Thoracic aorta (tissue), 2 donors: ENCODE measurements at regions not wholly inside any gene's neighbourhood (a gene's known extent, or its start where the extent isn't known, plus 50 kb on each side); places are given as distances from the start of the nearest gene placed in this dataset.

ENCODE experiments used
- ATAC-seq: fragments of 150-250 bp; one replicate; pipeline ENCODE4 v1.8.0; 2017; ENCODE audit warnings: low read depth; ENCODE audit not compliant: insufficient number of reproducible peaks, low FRiP score
- DNase-seq: peaks from one replicate; pipeline ENCODE4 v3.0.0-alpha.2; 2020; ENCODE audit warnings: low spot score
- H3K27ac ChIP-seq, 2 donors: fragments of 200-600 bp; sonication (generic); 1 replicate in 1 of 2; 2 replicates in 1 of 2; pipeline ENCODE4 v1.5.1; 2016; ENCODE audit warnings: mild to moderate bottlenecking in 2 of 2, moderate library complexity in 2 of 2
- H3K27me3 ChIP-seq: fragments of 200-600 bp; sonication (generic); replicated peaks from 2 replicates; pipeline ENCODE4 v1.6.0; 2016; ENCODE audit warnings: mild to moderate bottlenecking; ENCODE audit not compliant: insufficient read depth
- H3K36me3 ChIP-seq: fragments of 200-600 bp; sonication (generic); one replicate; pipeline ENCODE4 v1.5.1; 2016
- H3K4me1 ChIP-seq, 2 donors: fragments of 200-600 bp; sonication (generic); 1 replicate in 1 of 2; 2 replicates in 1 of 2; pipeline versions ENCODE4 v1.5.1 to v1.6.0; 2016; ENCODE audit warnings: low read depth in 2 of 2, mild to moderate bottlenecking in 1 of 2; ENCODE audit not compliant: control insufficient read depth in 1 of 2
- H3K4me3 ChIP-seq: fragments of 200-600 bp; sonication (generic); 2 replicates; pipeline ENCODE4 v1.5.1; 2016; ENCODE audit warnings: mild to moderate bottlenecking
- H3K9me3 ChIP-seq: fragments of 200-600 bp; sonication (generic); 2 replicates; pipeline ENCODE4 v1.5.1; 2016
- CTCF ChIP-seq: fragments of 200-600 bp; sonication (generic); IDR thresholded peaks from one replicate; pipeline ENCODE4 v1.5.1; 2019; ENCODE audit warnings: antibody characterized with exemption

GRCh38 chr20:11521476-11522365, 396.0 kb upstream of the BTBD3 start:
- Histone ChIP-seq H3K9me3 (peaks cover 3% of the 10 kb centered on the region), H3K27me3 (no peaks in the 10 kb centered on the region), H3K4me3 (no peak overlapping the region), H3K27ac (no peak overlapping the region), H3K4me1 (no peaks in the 10 kb centered on the region), H3K36me3 (no peaks in the 10 kb centered on the region)
- DNase-seq (no peak), ATAC-seq (no peak)
- no peak for TF ChIP-seq CTCF

GRCh38 chr20:11522366-11522741, 395.3 kb upstream of the BTBD3 start:
- no peak for TF ChIP-seq CTCF
- H3K9me3 ChIP-seq, result peaks cover 3% of the 10 kb centered on the region
- no peaks in the 10 kb centered on the region for H3K27me3 ChIP-seq
- DNase-seq, result no peak
- no peaks in the 10 kb centered on the region for H3K36me3 ChIP-seq
- no peak overlapping the region for H3K27ac ChIP-seq
- no peak overlapping the region for H3K4me3 ChIP-seq
- no peaks in the 10 kb centered on the region for H3K4me1 ChIP-seq
- ATAC-seq, result no peak

- DNase-seq (no peak), ATAC-seq (no peak)
- H3K36me3 ChIP-seq, result no peaks in the 10 kb centered on the region
- no peaks in the 10 kb centered on the region for H3K4me1 ChIP-seq
- H3K4me3 ChIP-seq, result no peak overlapping the region
- no peak overlapping the region for H3K27ac ChIP-seq
- no peak for TF ChIP-seq CTCF
- H3K27me3 ChIP-seq, result no peaks in the 10 kb centered on the region
- H3K9me3 ChIP-seq, result peaks cover 4% of the 10 kb centered on the region
Observed at GRCh38 chr20:11529047-11529446, 388.6 kb upstream of the BTBD3 start.

GRCh38 chr20:11537032-11537431, 380.7 kb upstream of the BTBD3 start:
- Histone ChIP-seq H3K27me3 (no peaks in the 10 kb centered on the region), H3K36me3 (no peaks in the 10 kb centered on the region), H3K27ac (no peak overlapping the region), H3K9me3 (no peaks in the 10 kb centered on the region), H3K4me3 (no peak overlapping the region), H3K4me1 (no peaks in the 10 kb centered on the region)
- TF ChIP-seq CTCF, result no peak
- DNase-seq, result no peak
- ATAC-seq, result no peak

- H3K4me1 ChIP-seq, result peaks cover 0 to 4% of the 10 kb centered on the region in 2 donors
- ATAC-seq (no peak), DNase-seq (no peak)
- H3K27ac ChIP-seq, result no peak overlapping the region
- TF ChIP-seq CTCF, result no peak
- no peak overlapping the region for H3K4me3 ChIP-seq
- H3K27me3 ChIP-seq, result no peaks in the 10 kb centered on the region
- no peaks in the 10 kb centered on the region for H3K9me3 ChIP-seq
- H3K36me3 ChIP-seq, result no peaks in the 10 kb centered on the region
Observed at GRCh38 chr20:11539450-11539849, 378.2 kb upstream of the BTBD3 start.
